HL-60/S4 treated with retinoic acid at 250 ng/mL for 4 days and 3 days (cell line): ENCODE measurements at regions not wholly inside any gene's neighbourhood (a gene's known extent, or its start where the extent isn't known, plus 50 kb on each side); places are given as distances from the start of the nearest gene placed in this dataset.
"Not testable (repeated sequence)": the region's sequence is repeated elsewhere in the genome, so short reads cannot be mapped to it uniquely, and the experiment has no call there.

ENCODE experiments used
- in situ Hi-C: fragments of 300-500 bp; cut with MboI; formaldehyde crosslinking; loops from 2 replicates; pipeline ENCODE4 v1.7.0; 2022; ENCODE audit warnings: low sequenced_read_pairs

DNA sequence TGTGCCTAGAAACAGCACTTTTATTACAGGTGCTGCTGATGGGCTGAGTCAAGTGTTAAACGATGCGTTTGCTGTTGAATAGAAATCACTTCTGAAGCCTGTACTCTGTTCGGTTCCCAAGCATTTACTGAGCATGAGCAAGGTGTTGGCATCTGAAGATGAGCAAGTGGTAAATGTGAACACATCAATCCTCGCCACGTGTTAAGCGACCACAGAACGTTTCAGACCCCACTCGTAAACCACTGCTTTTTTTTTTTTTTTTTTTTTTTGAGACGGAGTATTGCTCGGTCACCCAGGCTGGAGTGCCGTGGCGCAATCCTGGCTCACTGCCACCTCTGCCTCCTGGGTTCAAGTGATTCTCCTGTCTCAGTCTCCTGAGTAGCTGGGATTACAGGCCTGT is 241.2 kb downstream of the SETD4 start:
- in situ Hi-C loops: no loop called here

DNA sequence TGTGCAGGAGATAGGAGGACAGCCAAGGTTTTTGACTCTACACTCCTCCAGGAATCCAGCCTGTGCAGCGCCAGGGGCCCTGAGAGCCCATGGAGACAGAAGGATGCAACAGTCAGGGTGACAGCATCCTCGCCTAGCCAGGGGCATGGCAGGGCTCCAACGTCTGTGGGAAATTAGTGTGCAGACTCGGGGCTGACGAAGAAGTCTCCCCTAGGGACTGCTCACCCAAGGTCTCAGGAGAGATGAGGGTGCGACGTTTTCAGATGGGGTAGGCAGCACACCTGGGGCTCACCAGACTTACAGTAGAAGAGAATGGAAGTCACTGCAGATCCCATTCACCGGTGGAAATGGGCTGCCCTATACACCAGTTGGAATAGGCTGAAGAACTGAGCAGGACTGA is 241.7 kb downstream of the SETD4 start:
- in situ Hi-C loops: no loop called here

DNA sequence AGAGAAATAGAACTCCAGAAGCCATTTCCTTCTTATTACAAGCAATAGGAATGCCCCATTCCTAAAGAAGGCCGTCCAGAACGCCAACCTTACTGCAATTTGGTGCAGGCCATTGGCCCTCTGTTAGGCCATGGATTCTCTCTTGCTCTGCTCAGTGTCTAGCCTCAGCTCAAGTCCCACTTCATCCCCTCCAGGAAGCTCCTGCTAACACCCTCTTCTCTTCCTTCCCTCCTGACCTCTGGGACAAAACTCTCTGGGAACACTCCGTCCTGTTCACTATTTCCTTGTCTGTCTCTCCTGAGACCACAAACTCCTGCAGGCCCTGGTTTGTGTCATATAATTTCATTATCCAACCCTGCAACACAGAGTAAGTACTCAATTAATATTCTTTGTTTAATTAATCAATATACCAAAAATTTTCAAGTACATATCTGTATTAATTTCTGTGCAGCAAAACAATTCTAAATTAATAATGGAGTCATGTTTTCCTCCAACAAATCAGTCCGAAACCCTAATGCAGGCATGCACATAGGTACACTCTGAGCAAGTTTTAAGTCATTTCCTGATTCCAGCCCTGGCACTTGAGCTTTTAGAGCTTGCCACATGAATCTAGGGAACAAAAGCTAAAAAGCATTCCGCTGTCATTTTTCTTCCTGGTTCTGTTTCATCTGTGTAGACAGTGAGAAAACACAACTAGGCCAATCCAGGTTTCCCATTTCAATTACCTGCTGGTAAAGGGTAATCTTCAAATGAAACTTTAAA is 245.3 kb downstream of the SETD4 start:
- in situ Hi-C loops: no loop called here

DNA sequence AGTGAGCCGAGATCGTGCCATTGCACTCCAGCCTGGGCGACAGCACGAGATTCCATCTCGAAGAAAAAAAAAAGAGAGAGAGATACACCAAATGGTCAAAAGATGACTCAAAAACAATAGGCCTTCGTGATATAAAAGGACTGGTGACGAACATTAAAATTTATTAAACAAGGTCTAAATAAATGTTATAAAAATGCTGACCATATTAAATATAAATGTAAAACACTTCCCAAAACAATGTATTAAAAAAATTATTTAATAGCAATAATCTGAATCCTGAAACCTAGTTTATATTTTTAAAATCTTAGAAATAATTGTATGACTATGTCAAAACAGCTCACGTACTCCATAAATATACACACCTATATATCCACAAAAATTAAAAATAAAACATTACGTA is 247.6 kb downstream of the SETD4 start:
- in situ Hi-C loops: no loop called here

DNA sequence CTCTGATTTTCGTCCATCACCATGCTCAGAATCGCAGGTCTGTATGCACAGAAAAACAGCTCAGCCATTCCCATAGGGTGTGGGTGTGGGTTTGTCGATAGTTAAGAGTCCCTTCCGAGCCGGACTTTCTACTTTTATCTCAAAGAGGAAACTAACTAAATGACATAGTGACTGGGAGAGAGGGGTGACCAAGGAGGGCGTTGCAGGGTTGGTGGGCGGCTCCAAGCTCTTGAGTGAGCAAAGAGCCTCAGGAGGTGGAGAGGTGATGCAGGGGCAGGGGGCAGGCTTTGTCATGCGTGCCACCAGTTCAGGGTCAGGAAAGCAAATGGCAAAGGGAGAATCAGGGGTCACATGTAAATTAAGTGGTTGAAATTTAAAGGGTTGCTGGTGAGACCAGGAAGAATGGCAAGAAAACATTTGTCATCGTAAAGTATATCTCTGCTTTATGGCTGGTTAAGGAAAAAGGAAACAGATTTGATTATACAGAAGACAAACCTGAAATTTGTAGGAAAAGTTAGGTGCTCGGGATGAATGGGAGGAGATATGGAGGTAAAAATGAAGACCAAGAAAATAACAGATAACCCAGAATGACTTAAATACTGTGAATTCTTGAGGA is 249.0 kb downstream of the SETD4 start:
- in situ Hi-C loops: no loop called here

DNA sequence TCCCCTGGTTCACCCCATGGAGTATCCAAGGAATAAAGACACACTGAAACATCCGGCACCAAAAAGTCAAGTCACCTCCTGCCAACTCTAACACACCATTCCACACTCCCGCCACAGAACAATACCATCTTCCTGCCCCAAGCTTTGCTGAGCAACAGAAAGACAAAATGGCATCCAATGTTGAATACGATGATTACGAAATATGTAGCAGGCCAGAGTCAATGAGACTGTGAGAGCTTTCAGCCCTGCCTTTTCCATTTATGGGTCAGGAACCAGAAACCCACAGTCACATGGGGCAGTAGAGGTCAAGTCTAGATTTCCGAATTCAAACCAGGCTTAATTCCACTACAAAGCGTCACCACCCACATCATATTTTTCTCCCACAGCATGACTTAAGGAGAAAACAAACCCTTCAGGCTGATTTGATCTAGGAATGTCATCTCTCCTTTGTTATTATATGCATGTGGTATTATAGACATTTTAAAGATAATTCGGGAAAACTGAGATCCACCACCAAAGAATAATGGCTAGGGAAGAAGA is 249.8 kb downstream of the SETD4 start:
- in situ Hi-C loops: no loop called here

DNA sequence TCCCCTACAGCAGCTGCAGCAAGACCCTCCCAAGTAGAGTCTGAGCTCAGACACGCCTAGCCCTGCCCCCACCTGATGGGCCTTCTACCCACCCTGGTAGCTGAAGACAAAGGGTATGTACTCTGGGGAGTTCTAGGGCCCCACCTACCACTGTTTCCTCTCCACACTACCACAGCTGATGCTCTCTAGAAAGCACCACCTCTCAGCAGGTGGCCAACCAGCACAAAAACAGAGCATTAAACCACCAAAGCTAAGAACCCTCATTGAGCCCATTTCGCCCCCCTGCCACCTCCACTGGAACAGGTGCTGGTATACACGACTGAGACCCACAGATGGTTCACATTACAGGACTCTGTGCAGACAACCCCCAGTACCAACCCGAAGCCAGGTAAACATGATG is 258.9 kb downstream of the SETD4 start:
- in situ Hi-C loops: loop anchor here (10.0 kb wide), 1 partner anchor 63 kb away; no protein-coding TSS in a partner anchor

DNA sequence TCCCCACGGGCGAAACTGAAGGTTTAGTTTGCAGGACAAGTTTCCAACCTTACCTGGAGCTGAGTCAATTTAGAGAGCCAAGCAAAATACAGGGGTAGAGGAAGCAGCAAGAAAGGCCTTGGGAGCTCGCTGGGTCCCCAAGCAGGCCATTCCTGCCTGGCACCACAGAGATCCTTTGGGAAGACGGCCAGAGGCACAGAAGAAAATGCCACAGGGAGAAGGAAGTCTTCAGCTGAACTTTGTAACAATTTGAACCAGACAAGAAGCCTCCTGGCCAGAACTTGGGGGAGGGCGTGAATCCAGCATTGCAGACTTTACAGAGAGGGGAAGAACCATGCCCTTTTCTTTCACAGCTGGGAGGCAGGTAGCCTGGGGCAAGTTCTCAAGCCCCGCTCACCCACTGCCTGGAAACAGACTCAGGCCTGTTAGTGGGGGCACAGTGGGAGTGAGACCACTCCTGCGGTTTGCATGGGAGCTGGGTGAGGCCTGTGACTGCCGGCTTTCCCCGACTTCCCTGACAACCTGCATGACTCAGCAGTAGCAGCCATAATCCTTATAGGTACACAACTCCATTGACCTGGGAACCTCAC is 259.4 kb downstream of the SETD4 start:
- in situ Hi-C loops: loop anchor here (10.0 kb wide), 1 partner anchor 64 kb away; no protein-coding TSS in a partner anchor

DNA sequence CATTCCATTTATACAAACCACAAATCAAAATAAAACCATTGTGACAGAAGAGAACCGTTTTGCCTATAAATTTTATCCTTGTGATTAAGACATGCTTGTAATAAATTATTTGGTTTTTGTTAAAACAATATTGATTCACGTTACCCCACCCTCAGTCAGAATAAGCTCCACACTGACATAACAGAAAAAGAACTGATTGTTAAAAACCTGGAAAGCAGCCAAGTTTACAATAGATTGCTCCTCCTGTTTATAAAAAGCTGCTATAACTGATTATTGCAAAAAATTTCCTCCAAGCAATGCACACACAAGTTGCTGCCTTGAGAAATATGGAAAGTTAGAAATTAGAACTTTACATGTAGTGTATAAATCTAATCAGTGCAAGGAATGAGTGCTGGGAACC is 263.5 kb downstream of the SETD4 start:
- in situ Hi-C loops: no loop called here

DNA sequence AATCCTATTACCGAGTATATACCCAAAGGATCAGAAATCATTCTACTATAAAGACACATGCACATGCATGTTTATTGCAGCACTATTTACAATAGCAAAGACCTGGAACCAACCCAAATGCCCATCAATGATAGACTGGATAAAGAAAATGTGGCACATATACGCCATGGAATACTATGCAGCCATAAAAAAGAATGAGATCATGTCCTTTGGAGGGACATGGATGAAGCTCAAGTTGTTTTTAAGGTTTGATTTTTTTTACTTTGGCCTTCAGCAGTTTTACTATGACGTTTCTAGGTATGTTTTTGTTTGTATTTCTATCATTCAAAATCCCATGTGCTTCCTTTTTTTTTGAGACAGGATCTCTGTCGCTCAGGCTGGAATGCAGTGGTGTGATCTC is 265.8 kb downstream of the SETD4 start:
- in situ Hi-C loops: not testable (repeated sequence)

DNA sequence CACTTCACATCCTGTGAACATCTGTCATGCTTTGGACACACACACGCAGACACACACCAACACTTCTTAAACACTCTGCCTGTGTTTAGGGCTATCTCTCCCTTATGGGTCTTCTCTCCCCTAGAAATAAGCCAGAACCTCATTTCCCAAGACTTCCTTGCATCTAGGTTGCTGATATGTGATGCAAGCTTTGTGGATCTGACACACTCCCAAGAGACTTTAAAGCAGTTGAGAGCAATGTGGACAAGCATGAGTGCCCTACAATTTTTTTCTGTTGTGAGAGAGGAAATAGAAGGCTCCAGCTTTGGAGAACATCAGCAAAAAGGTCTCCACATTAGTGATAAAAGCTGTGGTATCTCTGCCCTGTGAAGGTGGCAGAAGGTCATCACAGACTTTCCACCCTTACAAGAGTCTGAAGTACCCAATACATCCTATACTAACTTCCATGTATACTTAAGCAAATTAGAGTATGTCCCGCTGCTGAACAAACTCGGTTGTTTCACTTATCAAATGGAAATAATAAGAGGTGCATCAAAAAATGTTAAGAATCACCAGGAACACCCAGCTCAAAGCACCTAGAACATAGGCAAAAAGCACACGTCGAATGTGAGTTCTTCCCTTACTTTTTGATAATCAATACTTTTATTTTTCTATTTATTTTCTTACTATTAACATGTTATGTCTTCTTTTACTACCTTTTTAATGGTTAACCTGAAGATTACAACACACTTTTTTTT is 267.6 kb downstream of the SETD4 start:
- in situ Hi-C loops: no loop called here

DNA sequence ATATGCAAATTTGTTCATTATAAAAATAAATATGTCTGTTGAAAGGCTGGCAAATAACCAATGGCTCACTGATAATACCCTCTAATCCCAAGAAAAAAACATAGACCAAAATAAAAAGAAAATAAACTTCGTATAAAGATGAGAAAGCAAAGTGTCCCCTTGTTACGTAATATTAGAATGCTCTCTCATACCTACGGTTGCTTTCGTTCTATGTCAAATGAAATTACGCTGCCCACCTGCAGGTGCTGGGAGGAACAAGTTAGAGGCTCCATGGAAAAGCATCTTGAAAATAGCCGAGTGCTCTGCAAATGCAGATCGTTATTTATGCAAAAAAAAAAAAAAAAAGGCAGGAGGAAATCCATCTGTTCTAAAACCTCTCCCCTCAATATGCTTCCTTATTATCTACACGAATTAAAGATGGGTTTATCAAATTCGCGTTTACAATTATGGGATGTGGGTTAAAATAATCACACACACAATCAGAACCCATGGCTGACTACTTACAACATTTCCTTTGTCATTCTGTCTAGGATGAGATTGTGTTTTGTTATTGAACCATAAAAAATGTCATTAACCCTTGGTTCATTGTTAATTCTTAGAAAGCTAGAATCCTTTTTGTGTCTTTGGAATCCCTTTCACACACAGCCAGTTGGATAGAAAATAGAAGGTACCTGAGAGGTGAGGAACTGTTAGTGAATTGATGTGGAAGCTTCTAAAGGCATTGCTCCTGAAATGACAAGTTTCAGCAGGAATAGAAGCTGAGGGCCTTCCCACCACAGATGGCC is 268.6 kb downstream of the SETD4 start:
- in situ Hi-C loops: no loop called here

DNA sequence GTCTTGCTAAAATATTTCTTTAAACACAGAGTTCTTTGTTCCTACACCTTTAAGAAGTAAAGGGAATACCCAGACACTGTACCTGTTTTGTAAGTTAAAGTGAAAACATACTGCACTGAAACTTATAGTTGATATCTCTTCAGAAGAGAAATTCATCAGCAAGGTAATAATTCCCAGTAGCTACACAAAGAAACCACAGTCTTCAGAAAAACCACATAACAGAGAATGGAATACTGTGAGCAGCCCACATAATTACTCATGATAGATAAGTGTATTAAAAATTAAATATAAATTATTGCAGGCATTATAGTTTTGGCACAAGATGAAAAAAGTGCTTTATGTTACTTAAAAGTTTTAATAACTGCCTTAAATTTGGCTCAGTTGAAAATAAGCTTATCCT is 276.6 kb downstream of the SETD4 start:
- in situ Hi-C loops: no loop called here

DNA sequence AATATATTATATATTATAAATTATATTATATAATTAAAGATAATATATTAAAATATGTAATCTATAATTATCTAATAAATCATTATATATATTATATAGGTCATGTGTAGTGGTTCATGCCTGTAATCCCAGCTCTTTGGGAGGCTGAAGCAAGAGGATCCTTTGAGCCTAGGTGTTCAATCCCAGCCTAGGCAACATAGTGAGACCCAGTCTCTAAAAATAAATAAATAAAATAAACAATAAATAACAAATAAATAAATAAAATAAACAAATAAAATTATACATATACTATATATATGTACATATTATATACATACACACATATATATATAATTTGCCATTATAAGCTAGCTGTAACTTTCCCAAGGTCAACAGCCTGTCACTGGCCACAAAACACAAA is 277.7 kb downstream of the SETD4 start:
- in situ Hi-C loops: no loop called here

DNA sequence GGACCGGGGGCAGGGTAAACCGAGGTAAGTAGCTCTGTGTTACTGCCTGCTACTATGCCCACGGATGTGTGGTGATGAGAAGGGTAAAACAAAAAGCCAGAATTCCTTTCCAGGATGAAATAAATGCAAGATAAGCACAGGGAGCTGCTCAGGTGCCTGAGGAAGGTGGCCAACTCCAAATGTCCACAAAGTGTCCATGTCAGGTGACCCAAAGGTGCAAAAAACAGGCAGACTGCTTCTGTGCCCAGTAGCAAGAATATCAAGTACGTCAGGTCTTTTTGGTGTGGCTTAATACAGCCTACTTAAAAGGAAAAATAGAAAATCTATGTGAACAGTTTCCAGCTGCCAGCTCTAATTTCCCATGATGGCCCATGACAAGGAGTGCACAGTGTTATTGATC is 279.3 kb downstream of the SETD4 start:
- in situ Hi-C loops: no loop called here

DNA sequence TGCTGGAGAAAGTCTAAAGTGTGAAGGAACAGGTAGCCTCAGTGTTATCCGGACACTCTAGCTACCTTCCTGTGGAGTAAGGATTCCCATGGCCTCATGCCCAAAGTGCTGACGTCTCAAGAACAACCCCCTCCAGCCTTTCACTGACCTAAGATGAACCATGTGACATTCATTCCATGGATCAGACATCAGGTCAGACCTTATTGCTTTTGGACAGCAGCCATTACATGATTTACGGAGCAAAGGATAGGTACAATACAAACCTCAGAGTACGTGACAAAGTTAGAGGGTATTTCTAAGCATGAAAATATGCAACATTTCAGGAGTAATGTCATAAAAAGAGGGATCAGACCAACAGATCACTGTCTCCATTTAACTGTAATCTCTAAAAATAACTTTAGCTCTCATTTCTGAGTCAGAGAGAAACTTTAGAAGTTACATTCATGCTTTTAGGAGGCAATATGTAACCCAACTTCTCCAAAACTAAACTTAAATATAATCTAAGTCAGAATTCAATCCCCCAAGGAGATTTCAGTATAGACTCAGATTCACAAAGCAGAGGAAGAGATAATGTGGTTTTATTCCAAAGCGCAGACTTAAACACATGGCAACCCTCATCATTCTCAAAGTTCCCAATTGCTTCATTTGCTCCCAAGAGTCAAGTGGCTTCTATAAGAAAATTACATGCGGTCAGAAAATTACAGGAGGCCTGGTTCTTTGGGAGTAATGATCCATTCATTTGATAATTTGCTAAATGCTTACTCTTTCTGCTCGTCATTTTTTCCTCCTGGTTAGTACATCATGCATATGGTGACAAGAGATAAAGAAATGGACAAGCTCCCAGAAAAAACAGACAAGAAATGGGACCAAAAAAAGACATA is 280.4 kb downstream of the SETD4 start:
- in situ Hi-C loops: no loop called here

DNA sequence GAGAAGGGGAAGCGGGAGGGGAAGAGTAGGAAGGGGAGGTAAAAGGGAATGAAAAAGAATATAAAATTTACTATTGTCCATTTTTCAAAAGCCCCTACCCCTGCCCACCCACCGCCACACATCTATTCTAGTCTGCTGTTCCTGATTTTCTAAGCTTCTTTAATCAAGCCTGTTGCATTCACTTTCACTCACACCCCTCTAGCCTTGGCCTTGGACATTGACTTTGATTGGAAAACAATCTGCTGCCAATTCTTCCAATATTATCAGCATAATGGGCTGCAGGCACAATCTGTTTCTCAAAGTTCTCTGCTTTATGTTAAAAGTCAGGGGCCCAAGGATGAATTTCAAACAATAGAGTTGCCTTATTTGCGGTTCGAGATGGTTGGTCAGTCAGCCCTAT is 281.2 kb downstream of the SETD4 start:
- in situ Hi-C loops: no loop called here

DNA sequence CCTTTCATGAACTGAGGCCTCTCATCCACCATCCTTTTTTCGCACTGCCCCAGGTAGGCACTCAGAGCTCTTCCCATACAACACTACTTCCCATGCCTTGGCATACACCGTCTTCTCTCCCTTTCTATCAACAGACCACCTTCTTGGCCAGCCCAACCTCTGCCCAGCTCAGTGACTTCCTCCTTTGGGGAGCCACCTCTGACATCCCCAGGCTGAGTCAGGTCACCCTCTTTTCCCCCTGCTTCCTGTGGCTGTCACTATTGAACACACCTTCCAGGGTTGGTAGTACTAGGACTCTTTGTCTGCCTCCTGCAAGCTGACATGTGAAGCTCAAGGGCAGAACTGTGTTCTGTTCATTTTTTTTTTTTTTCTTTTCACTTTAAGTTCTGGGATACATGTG is 283.2 kb downstream of the SETD4 start:
- in situ Hi-C loops: no loop called here

DNA sequence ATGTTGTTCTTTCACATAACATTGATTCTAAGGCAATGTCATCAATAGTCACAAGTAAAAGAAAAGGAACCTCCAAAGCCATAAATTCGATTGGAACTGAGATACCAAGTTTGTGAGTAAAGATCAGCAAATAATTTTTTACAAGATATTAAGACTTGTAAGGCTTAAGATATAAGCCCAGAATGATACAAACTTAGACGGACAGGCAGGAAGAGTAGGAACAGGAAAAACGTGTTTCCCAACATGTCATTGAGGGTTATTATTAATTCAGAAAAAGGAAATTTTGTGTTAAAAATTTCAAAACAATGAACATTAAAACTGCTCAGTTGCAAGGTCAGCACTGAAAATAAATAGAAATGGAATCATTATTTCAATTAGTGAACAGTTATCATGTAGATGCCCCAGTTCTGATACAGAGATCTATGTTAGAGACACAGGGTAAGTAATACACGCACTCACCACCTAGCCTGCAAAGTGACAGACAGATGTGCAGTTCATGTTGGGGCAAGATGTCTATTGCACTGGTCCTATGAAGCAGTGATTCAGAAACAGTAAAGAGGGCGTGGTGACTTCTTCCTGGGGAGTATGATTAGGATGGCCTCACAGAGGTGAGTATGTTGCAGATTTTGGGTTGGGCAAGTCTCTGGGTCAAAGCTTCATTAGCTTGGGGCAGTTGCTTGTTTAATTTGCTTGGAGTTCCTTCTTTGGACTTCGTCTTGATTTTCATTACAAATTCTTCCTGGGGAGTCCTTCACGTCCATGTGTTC is 284.4 kb downstream of the SETD4 start:
- in situ Hi-C loops: no loop called here
